COR-L47 (cell line): ENCODE measurements at regions not wholly inside any gene's neighbourhood (a gene's known extent, or its start where the extent isn't known, plus 50 kb on each side); places are given as distances from the start of the nearest gene placed in this dataset.
A peak's percentile ranks its signal among the peaks of the same experiment; 100 is the strongest.
"Not testable (repeated sequence)": the region's sequence is repeated elsewhere in the genome, so short reads cannot be mapped to it uniquely, and the experiment has no call there.

Experiments
- DNase-seq: peaks from one replicate; lab custom pipeline; 2025; lab: John Stamatoyannopoulos, UW

DNA sequence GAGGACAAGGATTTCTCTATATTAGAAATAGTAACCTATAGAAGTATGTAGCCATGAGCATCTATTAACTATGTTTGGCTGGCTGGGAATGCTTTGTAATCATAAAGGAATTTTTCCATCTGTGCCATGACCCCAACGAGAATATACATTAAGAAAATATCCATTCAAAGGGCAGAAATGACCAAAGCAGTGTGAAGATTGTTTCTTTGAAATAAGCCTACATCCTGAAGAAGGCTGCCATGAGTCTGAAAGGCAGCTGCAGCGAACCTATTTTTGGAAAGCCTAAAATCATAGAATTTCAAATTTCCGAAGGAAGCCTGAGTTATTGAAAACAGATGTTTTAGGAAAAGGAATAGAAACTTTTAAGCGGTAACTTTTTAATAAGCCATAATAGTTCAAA is 244.2 kb upstream of the FOXK1 start:
- no peak for DNase-seq

DNA sequence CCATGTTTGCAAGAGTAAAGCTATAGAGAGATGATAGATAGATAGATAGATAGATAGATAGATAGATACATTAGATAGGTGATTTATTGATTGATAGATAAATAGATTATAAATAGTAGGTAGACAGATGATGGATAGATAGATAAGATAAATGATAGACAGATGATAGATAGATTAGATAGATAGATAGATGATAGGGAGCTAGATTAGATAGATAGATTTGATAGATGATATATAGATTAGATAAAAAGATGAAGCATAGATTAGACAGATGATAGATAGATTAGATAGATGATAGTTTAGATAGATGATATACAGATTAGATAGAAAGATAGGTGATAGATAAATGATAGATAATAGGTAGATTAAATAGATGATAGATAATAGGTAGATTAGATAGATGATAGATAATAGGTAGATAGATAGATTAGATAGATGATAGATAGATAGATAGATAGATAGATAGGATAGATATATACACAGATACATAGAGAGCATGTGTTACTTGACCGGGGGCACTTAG is 243.3 kb upstream of the FOXK1 start:
- DNase-seq = no peak

DNA sequence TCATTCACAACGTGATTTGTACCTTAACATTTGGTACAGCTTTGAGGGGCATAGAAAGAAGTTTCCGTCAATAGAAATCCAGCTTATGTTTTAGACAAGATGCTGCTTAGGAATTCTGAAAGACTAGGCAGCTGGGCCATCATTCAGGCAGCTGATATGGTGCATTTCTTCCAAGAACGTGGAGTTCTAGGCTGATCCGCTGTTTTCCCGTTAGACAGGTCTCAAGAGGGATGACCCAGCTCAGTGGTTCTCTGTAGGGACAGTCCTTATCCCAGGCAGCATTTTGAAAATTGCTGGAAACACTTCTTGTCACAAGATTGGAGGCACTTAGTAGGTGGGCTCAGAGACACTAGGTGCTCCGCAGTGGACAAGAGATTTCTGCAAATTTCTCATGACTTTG is 242.7 kb upstream of the FOXK1 start:
- DNase-seq = no peak

DNA sequence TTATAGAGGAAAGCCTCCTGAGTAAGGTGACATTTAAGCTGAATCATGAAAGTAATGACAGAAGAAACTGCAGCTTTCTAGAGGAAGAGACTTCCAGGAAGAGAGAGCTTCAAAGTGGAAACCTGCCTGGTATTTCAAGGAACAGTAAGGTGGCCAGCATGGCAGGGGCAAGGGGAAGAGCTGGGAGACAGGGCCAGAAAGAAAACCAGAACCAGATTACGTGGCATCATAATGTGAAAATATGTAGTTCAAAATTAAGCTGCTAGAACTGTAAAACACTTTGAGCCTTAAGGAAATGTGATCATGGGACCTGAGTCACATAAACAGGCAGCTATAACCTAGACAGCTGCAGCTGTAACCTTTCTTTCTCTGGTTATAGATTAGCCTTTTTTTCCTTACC is 238.0 kb upstream of the FOXK1 start:
- DNase-seq = no peak

DNA sequence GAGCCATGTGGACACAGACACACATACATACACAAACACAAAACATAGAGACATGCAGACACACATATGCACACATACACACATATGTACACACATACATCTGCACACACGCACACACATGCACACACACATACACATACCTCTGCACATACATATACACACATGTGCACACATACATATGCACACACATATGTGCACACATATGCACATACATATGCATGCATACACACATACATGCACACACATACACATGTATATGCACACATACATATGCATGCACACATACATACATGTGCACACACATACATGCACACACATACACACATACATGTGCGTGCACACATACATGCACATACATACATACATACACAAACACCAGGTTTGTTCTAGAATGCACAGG is 236.3 kb upstream of the FOXK1 start:
- no peak for DNase-seq

DNA sequence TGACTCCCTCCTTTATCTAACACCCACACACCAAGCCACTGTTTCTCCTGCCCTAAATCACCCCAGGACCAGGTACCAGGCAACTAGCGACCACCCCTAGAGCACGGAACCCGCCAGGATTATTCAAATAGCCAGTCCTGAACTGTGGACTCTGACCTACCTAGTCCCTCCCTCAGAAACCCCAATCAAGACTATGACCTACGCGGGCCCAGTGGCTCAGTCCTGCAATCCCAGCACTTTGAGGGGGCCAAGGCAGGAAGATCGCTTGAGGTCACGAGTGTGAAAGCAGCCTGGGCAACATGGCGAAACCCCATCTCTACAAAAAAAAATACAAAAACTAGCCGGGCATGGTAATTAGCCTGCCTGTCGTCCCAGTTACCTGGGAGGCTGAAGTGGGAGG is 232.8 kb upstream of the FOXK1 start:
- DNase-seq = no peak

DNA sequence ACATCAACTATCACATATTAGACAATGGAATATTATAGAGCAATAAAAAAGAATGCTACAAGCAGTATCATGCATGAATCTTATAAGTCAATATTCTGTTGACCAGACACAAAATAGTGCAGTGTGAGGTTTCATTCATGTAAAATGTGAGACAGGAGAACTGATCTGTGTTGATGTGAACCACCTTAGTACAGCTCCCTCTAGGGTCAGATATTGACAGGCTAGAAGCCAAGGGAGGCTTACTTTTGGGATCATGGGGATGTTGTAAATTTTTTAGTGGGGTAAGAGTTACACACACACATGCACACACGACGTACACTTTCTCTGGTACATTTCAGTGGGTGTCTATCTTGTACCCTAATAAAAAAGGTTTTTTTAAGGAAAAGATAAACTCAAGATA is 231.6 kb upstream of the FOXK1 start:
- no peak for DNase-seq

DNA sequence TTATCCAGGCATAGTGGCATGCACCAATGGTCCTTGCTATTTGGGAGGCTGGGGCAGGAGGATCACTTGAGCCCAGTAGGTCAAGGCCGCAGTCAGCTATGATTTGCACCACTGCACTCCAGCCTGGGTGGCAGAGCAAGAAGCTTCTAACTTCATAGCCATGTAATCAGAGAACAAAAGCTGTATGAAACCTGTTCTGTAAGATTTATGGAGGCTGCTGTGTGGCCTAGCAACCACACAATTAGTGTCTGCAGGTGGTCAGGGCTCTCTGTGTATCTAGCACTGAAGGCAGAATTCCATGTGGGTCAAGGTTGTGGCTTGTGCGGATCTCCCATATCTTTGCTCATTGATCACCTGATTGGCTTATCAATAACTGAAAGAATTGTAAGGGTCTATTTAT is 221.5 kb upstream of the FOXK1 start:
- DNase-seq = peak; percentile 88

DNA sequence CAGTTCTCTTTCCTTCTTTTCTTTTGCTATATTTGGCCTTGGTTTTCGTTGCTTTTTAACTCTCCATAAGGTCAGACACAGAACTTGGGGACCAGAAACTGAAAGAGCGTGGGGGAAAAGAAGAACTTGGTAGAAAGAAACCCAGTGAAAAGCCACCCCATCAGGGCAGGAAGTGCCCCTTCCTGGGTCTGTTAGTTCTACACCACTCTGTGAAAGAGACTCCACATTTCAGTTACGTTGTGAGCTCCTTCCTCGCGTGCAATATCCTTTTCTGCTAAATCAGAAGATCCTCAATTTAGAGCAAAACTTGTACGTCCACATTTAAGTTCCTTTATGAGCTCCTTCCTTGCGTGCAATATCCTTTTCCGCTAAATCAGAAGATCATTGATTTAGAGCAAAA is 220.6 kb upstream of the FOXK1 start:
- no peak for DNase-seq

DNA sequence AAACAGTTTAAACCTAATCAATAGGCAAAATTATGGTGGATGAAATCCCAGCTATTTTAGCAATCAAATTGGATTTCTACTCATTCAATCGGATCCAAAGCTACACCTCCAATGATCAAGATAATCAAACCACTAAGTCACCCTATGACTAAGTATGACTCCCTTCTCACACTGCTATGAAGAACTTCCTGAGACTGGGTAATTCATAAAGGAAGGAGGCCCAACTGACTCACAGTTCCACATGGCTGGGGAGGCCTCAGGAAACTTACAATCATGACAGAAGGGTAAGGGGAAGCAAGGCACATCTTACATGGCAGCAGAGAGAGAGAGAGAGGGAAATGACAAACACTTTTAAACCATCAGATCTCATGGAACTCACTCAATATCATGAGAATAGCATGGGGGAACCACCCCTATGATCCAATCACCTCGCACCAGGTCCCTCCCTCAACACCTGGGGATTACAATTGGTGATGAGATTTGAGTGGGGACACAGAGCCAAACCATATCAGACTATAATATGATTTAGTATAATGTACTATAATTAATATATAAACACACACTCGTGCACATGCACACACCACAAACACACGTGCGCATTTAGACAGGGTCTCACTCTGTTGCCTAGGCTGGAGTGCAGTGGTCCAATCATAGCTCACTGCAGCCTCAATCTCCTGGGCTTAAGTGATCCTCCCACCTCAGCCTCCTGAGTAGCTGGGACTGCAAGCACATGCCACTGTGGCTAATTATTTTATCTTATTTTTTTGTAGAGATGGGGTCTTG is 213.6 kb upstream of the FOXK1 start:
- DNase-seq = no peak

DNA sequence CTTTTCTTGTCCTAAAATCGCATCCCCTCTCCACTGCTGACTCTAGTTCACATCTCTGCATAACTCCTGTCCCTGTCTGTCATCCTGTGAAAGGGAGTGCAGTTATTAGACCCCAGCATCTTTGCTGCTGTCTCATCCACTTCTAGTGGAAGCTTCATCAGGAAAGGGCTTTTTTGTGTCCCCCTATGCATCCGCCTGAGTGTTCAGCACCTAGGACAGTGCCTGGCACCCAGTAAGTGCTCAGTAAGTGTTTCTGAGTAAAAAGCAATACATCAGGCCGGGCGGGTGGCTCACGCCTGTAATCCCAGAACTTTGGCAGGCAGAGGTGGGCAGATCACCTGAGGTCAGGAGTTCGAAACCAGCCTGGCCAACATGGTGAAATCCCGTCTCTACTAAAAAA is 211.8 kb upstream of the FOXK1 start:
- DNase-seq = no peak

DNA sequence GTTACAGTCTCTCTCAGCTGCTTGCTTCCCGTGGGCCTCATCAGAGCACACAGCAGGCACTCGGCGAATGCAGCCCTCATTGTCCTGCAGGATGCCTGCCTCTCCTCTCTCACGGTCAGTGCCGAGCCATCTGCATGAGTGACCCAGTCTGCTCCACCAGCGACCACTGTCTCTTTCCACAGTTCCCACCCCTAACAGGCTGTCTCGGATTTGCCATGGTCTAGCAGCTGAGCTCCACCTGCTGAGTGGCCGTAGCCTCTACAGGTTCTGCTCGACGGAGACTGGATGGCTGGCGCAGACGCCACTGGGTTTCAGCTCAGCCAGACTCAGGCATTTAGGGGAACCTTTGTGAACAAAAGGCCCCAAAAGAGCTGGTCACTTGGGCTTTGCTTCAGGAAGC is 209.4 kb upstream of the FOXK1 start:
- no peak for DNase-seq

DNA sequence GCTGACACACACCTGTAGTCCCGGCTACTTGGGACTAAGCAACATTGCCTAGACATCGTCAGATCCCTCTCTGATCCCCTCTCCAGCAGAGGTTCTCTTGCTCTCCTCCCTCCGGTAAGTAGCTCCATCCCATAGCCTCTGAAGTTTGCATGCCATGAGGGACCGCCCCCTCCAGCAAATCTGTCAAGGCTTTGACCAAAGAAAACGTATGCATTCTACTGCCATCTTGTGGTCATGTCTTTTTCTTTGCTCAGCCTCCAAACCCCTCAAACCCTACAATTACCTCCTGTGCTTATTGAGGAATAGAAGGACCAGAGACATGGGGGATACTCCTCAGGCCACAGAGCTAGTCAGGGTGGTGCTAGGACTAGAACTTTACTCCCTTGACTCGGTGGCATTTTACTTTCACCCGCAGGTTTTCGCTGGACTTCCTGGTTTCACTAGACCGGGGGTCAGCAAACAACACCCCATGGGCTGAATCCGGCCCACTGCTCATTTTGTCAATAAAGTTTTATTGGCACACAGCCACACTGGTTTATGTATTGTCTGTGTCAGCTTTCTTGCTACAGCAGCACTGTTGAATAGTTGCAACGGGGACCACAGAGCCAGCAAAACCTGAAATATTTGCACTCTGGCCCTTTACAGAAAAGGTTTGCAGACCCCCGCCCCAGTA is 202.6 kb upstream of the FOXK1 start:
- peak; percentile 72 for DNase-seq

DNA sequence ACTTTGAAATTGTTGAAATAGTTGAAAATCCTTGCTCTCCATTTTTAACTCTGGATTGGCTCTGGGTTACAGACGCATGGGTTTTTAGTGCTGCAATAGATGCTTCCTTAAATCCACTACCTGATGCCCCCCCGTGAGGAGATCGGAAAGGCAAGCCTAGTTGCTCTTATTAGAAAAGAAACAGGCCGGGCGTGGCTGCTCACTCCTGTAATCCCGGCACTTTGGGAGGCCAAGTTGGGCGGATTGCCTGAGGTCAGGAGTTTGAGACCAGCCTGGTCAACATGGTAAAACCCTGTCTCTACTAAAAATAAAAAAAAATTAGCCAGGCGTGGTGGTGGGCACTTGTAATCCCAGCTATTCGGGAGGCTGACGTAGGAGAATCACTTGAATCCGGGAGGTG is 202.0 kb upstream of the FOXK1 start:
- not testable (repeated sequence) for DNase-seq

DNA sequence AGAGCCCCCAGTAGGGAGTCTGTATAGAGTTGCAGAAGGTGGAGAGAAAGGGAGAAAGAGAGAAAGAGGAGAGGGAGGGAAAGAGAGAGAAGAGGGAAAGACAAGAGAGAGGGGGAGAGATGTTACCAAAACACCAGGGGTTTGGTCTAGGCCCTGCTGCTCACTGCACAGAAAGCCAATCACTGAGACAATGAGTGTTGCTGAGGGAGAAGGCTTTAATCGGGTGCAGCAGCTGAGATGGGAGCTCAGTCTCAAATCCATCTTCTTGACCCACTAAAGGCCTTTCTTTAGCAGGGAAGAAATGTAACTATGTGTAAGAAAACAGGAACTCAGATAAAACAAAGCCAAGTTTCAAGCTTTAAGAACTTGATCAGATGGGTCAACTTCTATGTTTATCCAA is 198.2 kb upstream of the FOXK1 start:
- no peak for DNase-seq

DNA sequence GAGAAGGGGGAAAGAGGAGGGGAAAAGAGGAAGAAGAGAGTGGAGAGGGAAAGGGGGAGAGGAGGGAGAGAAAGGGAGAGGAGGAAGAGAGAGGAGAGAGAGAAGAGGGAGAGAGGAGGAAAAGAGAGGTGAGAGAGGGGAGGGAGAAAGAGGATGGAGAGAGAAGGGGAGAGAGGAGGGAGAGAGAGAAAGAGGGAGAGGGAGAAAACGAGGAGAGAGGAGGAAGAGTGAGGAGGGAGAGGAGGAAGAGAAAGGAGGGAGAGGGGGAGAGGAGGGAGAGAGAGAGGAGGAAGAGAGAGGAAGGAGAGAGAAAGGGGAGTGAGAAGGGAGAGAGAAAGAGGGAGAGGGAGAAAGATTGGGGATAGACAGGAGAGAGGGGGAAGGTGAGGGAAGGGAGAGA is 197.6 kb upstream of the FOXK1 start:
- no peak for DNase-seq

DNA sequence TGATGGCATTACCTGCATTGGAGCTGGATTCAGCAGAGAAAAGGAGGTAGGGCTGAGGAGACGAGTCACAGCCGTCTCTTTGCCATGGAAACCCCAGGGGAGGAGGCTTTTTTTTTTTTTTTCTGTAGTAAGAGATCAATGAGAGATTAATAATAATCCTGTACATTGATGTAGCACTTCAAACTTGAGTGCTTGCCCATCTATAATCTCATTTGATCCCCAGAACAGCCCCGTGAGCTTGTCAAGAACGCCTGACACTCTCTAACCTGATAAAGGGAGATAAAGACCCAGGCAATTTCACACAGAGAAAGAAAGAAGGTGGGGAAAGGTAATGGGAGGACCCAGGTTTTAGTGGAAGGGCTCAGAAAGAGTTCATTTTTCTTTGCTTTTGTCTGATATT is 195.2 kb upstream of the FOXK1 start:
- no peak for DNase-seq

DNA sequence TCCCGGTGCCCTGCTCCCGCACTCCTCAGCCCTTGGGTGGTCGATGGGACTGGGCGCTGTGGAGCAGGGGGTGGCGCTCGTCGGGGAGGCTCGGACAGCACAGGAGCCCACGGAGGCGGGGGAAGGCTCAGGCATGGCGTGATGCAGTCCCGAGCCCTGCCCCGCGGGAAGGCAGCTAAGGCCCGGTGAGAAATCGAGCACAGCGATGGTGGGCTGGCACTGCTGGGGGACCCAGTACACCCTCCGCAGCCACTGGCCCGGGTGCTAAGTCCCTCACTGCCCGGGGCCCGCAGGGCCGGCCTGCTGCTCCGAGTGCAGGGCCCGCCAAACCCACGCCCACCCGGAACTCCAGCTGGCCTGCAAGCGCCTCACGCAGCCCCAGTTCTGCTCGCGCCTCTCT is 185.2 kb upstream of the FOXK1 start:
- DNase-seq = not testable (repeated sequence)

DNA sequence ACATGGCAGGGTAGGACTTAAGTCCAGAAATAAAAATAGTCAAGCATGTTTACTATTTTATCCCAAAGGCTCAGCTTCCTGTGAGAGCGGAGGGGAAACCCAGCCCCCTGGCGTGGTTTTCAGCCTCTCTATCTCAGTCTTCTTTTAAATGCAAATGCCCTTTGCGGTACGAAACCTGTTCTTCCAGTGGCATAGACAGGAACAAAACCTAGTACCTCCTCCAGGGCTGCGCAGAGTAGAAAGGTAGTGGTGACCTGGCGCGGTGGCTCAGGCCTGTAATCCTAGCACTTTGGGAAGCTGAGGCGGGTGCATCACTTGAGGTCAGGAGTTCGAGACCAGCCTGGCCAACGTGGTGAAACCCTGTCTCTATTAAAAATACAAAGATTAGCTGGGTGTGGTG is 181.3 kb upstream of the FOXK1 start:
- DNase-seq = no peak

DNA sequence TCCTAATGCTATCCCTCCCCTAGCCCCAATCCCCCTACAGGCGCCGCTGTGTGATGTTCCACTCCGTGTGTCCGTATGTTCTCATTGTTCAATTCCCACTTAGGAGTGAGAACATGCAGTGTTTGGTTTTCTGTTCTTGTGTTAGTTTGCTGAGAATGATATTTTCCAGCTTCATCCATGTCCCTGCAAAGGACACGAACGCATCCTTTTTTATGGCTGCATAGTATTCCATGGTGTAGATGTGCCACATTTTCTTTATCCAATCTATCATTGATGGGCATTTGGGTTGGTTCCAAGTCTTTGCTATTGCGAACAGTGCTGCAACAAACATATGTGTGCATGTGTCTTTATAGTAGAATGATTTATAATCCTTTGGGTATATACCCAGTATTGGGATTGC is 174.2 kb upstream of the FOXK1 start:
- DNase-seq = not testable (repeated sequence)

DNA sequence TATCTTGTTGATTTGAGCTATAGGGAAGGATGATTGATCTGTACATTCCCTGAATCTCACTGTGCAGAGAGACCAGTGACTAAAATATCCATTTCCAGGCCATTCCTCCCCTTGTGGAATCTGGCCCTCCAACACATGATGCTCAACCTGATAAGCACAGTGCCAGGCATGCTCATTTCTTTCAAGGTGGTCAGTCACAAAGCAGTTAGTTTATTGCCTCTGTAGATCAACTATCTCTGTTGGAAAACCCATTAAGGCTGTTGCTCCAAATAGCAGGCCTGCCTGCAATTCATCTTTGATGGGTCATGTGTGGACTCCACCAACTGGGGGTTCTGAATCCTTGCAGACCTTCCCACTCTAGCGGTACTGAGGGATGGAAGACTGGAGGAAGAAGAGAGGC is 168.6 kb upstream of the FOXK1 start:
- DNase-seq = no peak

DNA sequence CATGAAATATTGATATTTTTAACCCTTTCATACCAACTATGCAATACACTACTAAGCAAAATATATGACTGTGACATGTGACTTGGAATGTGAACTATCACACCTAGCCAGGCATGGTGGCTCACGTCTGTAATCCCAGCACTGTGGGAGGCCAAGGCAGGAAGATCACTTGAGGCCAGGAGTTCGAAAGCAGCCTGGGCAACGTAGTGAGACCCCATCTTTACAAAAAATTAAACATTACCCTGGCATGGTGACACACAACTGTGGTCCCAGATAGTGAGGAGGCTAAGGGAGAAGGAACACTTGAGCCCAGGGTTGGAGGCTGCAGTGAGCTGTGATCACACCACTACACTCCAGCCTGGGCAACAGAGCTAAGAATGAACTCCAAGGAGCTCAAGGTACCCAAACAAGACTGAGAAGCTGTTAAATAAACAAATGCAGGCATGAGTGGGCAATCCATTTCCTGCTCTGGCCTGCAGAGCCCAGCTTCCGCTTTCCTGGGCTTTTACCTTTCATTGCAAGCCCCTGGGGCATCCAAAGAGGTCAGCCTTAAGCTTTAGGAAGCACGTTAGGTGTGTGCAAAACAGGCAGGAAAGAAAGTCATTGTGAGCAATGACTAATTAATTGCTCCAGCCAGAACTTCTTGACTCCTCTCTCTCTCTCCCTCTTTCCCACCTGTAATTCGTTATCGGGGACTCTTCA is 162.1 kb upstream of the FOXK1 start:
- DNase-seq = no peak

DNA sequence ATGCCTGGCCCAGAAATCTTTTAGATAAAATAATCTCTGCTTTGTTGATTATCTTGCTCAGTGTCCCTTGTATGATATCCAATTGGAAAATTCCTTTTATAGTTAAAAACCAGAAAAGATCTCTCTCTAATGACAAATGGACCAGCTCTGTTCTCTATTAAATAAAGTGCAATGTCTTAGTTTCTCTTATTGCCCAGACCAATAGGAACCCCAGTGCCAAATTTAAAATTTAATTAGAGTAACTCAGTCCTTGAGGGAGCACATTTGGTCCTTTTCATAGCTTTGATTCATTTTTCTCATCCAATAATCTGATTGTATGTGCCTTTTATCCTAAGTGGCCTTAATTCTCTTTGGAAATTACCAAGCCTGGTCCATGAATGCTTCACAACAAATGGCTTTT is 158.9 kb upstream of the FOXK1 start:
- DNase-seq = no peak
